Panc1 (cell line): ENCODE measurements at regions not wholly inside any gene's neighbourhood (a gene's known extent, or its start where the extent isn't known, plus 50 kb on each side); places are given as distances from the start of the nearest gene placed in this dataset.

ENCODE experiments used
- POLR2AphosphoS5 ChIP-seq: IDR thresholded peaks from 2 replicates; pipeline ENCODE4 v1.6.1; 2012; ENCODE audit warnings: mild to moderate bottlenecking, low read depth, low read length, moderate library complexity
- TF ChIP-seq, protein P1 (sequence below): fragments of 450-650 bp; IDR thresholded peaks from 2 replicates; pipeline ENCODE4 v1.5.1; 2017; ENCODE audit warnings: mild to moderate bottlenecking

DNA sequence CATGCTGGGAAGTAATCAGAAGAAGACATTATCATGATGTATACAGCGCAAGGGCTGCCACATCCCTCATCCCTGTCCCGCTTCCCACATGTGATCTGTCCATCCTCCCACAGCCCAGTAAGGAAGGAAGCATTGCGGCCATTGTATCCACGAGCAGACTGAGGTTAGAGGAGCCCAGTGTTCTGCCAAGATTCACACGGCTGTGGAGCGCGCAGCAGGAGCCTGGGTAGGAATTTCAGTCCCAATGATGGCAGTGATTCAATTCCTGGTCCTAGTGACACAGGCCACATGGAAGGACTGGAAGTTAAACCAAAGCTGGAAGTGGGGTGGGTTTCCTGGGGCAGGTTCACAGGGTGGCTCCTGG, 89.2 kb downstream of the RTL6 start:
- TF ChIP-seq POLR2AphosphoS5, result no peak
- TF ChIP-seq, protein P1, sequence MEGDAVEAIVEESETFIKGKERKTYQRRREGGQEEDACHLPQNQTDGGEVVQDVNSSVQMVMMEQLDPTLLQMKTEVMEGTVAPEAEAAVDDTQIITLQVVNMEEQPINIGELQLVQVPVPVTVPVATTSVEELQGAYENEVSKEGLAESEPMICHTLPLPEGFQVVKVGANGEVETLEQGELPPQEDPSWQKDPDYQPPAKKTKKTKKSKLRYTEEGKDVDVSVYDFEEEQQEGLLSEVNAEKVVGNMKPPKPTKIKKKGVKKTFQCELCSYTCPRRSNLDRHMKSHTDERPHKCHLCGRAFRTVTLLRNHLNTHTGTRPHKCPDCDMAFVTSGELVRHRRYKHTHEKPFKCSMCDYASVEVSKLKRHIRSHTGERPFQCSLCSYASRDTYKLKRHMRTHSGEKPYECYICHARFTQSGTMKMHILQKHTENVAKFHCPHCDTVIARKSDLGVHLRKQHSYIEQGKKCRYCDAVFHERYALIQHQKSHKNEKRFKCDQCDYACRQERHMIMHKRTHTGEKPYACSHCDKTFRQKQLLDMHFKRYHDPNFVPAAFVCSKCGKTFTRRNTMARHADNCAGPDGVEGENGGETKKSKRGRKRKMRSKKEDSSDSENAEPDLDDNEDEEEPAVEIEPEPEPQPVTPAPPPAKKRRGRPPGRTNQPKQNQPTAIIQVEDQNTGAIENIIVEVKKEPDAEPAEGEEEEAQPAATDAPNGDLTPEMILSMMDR, result no peak
